SK-N-MC (cell line): ENCODE measurements at regions not wholly inside any gene's neighbourhood (a gene's known extent, or its start where the extent isn't known, plus 50 kb on each side); places are given as distances from the start of the nearest gene placed in this dataset.
"Not testable (repeated sequence)": the region's sequence is repeated elsewhere in the genome, so short reads cannot be mapped to it uniquely, and the experiment has no call there.

Experiments used
- DNase-seq: peaks from one replicate; pipeline ENCODE4 v3.0.0-alpha.2; 2011; ENCODE audit warnings: low read depth, low spot score
- H3K27ac ChIP-seq: fragments of 200-600 bp; sonication (generic); 2 replicates; pipeline ENCODE4 v1.5.1; 2016; ENCODE audit warnings: mixed run types
- H3K36me3 ChIP-seq: fragments of 200-600 bp; sonication (generic); 2 replicates; pipeline ENCODE4 v1.6.1; 2017; ENCODE audit warnings: antibody characterized with exemption, low read length, mixed read lengths; ENCODE audit not compliant: insufficient read depth
- H3K4me3 ChIP-seq: fragments of 200-600 bp; sonication (generic); 2 replicates; pipeline ENCODE4 v1.5.1; 2016
- H3K9ac ChIP-seq: fragments of 200-600 bp; sonication (generic); 2 replicates; pipeline ENCODE4 v1.8.0; 2017; ENCODE audit warnings: mixed run types, mixed read lengths; ENCODE audit not compliant: insufficient read length
- H3K9me3 ChIP-seq: fragments of 200-600 bp; sonication (generic); 2 replicates; pipeline ENCODE4 v1.6.1; 2017; ENCODE audit warnings: low read depth, mild to moderate bottlenecking, antibody characterized with exemption, low read length, moderate library complexity, mixed read lengths
- EZH2 ChIP-seq: fragments of 200-600 bp; sonication (generic); IDR thresholded peaks from one replicate; pipeline ENCODE4 v1.6.1; 2017; ENCODE audit warnings: antibody characterized with exemption
- FOXP2 ChIP-seq: optimal IDR thresholded peaks from 2 replicates; pipeline ENCODE3; 2011; ENCODE audit warnings: mild to moderate bottlenecking, moderate library complexity; ENCODE audit not compliant: insufficient read depth; ENCODE audit errors: extremely low read length, control extremely low read depth
- POLR2AphosphoS5 ChIP-seq: IDR thresholded peaks from 2 replicates; pipeline ENCODE4 v1.6.1; 2012; ENCODE audit warnings: mild to moderate bottlenecking, low read depth, low read length, borderline replicate concordance

GRCh38 chr9:25119041-25119440 lies 559.2 kb downstream of the TUSC1 start:
- no peak for DNase-seq
- Histone ChIP-seq H3K27ac (no peak overlapping the region), H3K9me3 (no peaks in the 10 kb centered on the region), H3K36me3 (no peaks in the 10 kb centered on the region), H3K4me3 (no peak overlapping the region), H3K9ac (no peak overlapping the region)
- TF ChIP-seq EZH2 (no peak), FOXP2 (no peak), POLR2AphosphoS5 (no peak)

DNA sequence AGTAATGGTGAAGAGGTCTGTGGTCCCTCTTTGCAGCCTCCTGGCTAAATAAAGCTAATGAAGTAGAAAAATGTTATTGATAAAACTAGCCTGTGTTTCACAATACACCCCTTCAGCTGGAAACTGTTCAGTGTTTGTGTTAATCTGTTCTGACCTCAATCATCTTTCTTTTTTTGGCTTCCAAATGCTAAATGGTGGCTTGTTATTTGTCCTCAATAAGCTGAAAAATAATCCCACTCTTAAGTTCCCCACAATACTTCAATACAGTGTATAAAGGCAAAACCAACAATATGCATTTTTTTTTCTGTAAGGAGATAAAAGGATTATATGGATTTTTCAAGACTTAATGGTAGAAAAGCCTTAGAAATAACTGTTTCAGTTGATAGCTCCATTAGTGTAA lies 560.5 kb downstream of the TUSC1 start:
- H3K4me3 ChIP-seq, result no peak overlapping the region
- H3K36me3 ChIP-seq, result no peaks in the 10 kb centered on the region
- no peak overlapping the region for H3K9ac ChIP-seq
- DNase-seq, result no peak
- TF ChIP-seq EZH2 (no peak), FOXP2 (no peak), POLR2AphosphoS5 (no peak)
- H3K27ac ChIP-seq, result no peak overlapping the region
- no peaks in the 10 kb centered on the region for H3K9me3 ChIP-seq

- not testable (repeated sequence) for H3K36me3 ChIP-seq, H3K9ac ChIP-seq, H3K4me3 ChIP-seq, H3K27ac ChIP-seq, DNase-seq, H3K9me3 ChIP-seq
Observed at GRCh38 chr9:25102204-25102603, 556.5 kb upstream of the IZUMO3 start.

GRCh38 chr9:25094518-25094917 lies 548.8 kb upstream of the IZUMO3 start:
- Histone ChIP-seq H3K36me3 (no peaks in the 10 kb centered on the region), H3K4me3 (no peak overlapping the region), H3K9ac (no peak overlapping the region), H3K27ac (no peak overlapping the region), H3K9me3 (no peaks in the 10 kb centered on the region)
- TF ChIP-seq FOXP2, result no peak
- no peak for TF ChIP-seq POLR2AphosphoS5
- TF ChIP-seq EZH2, result no peak
- no peak for DNase-seq

DNA sequence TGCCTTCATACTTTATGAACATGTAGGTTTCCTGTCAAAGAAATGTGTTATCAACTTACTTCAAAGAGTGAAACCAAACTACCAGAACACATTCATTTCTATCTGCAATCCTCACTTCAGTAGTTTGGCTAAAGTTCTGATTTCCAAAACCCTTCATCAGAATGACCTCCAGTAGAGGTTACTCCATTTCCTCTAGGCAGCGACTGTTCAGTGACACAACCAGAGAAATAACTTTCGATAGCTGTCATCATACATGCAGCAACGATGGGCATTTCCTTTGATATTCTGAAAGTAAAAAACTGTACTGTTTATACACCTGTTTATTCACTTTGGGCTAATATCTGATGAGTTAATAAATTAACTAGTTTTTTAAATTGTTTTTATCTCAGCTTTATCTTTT lies 532.5 kb upstream of the IZUMO3 start:
- no peak overlapping the region for H3K9ac ChIP-seq
- DNase-seq, result no peak
- no peak for TF ChIP-seq EZH2
- TF ChIP-seq FOXP2, result no peak
- no peak for TF ChIP-seq POLR2AphosphoS5
- no peak overlapping the region for H3K4me3 ChIP-seq
- no peaks in the 10 kb centered on the region for H3K36me3 ChIP-seq
- no peak overlapping the region for H3K27ac ChIP-seq
- H3K9me3 ChIP-seq, result no peaks in the 10 kb centered on the region

- no peak for DNase-seq
- no peak overlapping the region for H3K9ac ChIP-seq
- TF ChIP-seq FOXP2 (no peak), EZH2 (no peak), POLR2AphosphoS5 (no peak)
- H3K9me3 ChIP-seq, result no peaks in the 10 kb centered on the region
- no peak overlapping the region for H3K4me3 ChIP-seq
- no peaks in the 10 kb centered on the region for H3K36me3 ChIP-seq
- no peak overlapping the region for H3K27ac ChIP-seq
Observed at GRCh38 chr9:25048098-25048724, 502.5 kb upstream of the IZUMO3 start.

DNA sequence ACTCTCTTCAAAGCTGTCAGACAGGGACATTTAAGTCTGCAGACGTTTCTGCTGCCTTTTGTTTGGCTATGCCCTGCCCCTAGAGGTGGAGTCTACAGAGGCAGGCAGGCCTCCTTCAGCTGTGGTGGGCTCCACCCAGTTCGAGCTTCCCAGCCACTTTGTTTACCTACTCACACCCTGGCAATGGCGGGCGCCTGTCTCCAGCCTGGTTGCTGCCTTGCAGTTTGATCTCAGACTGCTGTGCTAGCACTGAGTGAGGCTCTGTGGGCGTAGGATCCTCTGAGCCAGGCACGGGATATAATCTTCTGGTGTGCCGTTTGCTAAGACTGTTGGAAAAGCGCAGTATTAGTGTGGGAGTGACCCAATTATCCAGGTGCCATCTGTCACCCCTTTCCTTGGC lies 499.8 kb upstream of the IZUMO3 start:
- not testable (repeated sequence) for H3K27ac ChIP-seq, H3K9ac ChIP-seq, DNase-seq, H3K9me3 ChIP-seq, H3K4me3 ChIP-seq, H3K36me3 ChIP-seq

GRCh38 chr9:25029743-25030142 lies 484.0 kb upstream of the IZUMO3 start:
- H3K36me3 ChIP-seq, result no peaks in the 10 kb centered on the region
- H3K9ac ChIP-seq, result no peak overlapping the region
- H3K27ac ChIP-seq, result no peak overlapping the region
- no peak overlapping the region for H3K4me3 ChIP-seq
- no peaks in the 10 kb centered on the region for H3K9me3 ChIP-seq
- TF ChIP-seq FOXP2 (no peak), POLR2AphosphoS5 (no peak), EZH2 (no peak)
- no peak for DNase-seq

DNA sequence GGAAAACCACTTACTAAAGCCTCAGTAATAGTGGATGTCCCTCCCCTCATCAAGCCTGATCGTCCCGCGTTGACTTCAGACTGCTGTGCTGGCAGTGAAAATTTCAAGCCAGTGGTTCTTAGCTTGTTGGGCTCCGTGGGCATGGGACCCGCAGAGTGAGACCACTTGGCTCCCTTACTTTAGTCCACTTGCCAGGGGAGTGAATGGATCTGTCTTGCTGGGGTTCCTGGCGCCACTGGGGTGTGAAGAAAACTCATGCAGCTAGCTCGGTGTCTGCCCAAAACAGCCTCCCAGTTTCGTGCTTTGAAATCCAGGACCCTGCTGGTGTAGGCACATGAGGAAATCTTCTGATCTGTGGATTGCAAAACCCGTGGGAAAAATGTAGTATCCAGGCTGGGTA lies 480.0 kb upstream of the IZUMO3 start:
- Histone ChIP-seq H3K4me3 (no peak overlapping the region), H3K27ac (no peak overlapping the region), H3K36me3 (no peaks in the 10 kb centered on the region), H3K9ac (no peak overlapping the region), H3K9me3 (no peaks in the 10 kb centered on the region)
- no peak for TF ChIP-seq POLR2AphosphoS5
- TF ChIP-seq FOXP2, result no peak
- no peak for TF ChIP-seq EZH2
- no peak for DNase-seq
